Adrenal gland (tissue), 9 donors: ENCODE measurements at regions not wholly inside any gene's neighbourhood (a gene's known extent, or its start where the extent isn't known, plus 50 kb on each side); places are given as distances from the start of the nearest gene placed in this dataset.
"Not testable (repeated sequence)": the region's sequence is repeated elsewhere in the genome, so short reads cannot be mapped to it uniquely, and the experiment has no call there.

Experiments
- DNase-seq, 7 donors: peaks; one replicate each; pipeline ENCODE4 v3.0.0-alpha.2; 2019 to 2020
- H3K27ac ChIP-seq, 5 donors: fragments of 200-600 bp; sonication (generic) in 4 of 5; 1 replicate in 3 of 5; 2 replicates in 2 of 5; pipeline versions ENCODE4 v1.5.1 to v1.8.0; 2016 to 2020; ENCODE audit warnings: mild to moderate bottlenecking in 1 of 5
- H3K27me3 ChIP-seq: fragments of 200-600 bp; 2 replicates; pipeline ENCODE4 v1.8.0; 2021
- H3K36me3 ChIP-seq, 2 donors: fragments of 200-600 bp; replicated peaks in 1 of 2; 1 replicate in 1 of 2; 2 replicates in 1 of 2; pipeline versions ENCODE4 v1.5.1 to v1.8.0; 2018 to 2022
- H3K4me1 ChIP-seq, 2 donors: fragments of 200-600 bp; replicated peaks in 1 of 2; 1 replicate in 1 of 2; 2 replicates in 1 of 2; pipeline versions ENCODE4 v1.5.1 to v1.8.0; 2018 to 2021
- H3K4me3 ChIP-seq, 4 donors: fragments of 200-600 bp; sonication (generic) in 3 of 4; one replicate each; pipeline ENCODE4 v1.5.1; 2016 to 2018
- H3K9me3 ChIP-seq, 3 donors: fragments of 200-600 bp; sonication (generic) in 1 of 3; replicated peaks in 1 of 3; 1 replicate in 2 of 3; 2 replicates in 1 of 3; pipeline versions ENCODE4 v1.5.1 to v1.8.0; 2016 to 2021
- POLR2A ChIP-seq, 2 donors: fragments of 450-650 bp; IDR thresholded peaks; one replicate each; pipeline ENCODE4 v1.6.1; 2017; ENCODE audit warnings: antibody characterized with exemption in 2 of 2, mild to moderate bottlenecking in 2 of 2, moderate library complexity in 1 of 2
- WGBS, 4 donors: extraction: QIAGEN DNeasy Blood & Tissue Kit in 2 of 4; methylation state at CpG; one replicate each; pipeline versions ENCODE4 v1.1.5 to v1.1.7; 2013 to 2017; 5-methylcytosine and 5-hydroxymethylcytosine counted together
- intact Hi-C, 2 donors: fragments of 100-400 bp; cut with DNase I; formaldehyde crosslinking; loops; one replicate each; pipeline versions ENCODE4 v1.14.1 to v1.15.0; 2022 to 2023
- TF ChIP-seq, protein P1 (sequence below), 6 experiments: fragments of 450-650 bp in 4 of 6; fragments of 200-600 bp in 2 of 6; sonication (generic) in 1 of 6; IDR thresholded peaks; 1 replicate in 5 of 6; 2 replicates in 1 of 6; pipeline versions ENCODE4 v1.5.1 to v1.8.0; 2016 to 2021; ENCODE audit warnings: antibody characterized with exemption in 6 of 6, mild to moderate bottlenecking in 2 of 6, moderate library complexity in 1 of 6
- donor health status: healthy with polysubstance abuse.
- donor health status: Bipolar disorder and iron deficiency.
- donor health status: DM: yes; HTN: yes; CAD: no.
- donor health status: DM: no; HTN: no; CAD: no.
- donor health status: DM: no; HTN: no; CAD: no.

GRCh38 chr9:74073897-74074296, 423.2 kb upstream of the RORB start:
- Histone ChIP-seq H3K27me3 (no peaks in the 10 kb centered on the region), H3K9me3 (no peaks in the 10 kb centered on the region), H3K36me3 (no peaks in the 10 kb centered on the region), H3K27ac (no peak overlapping the region), H3K4me3 (no peak overlapping the region), H3K4me1 (no peaks in the 10 kb centered on the region)
- TF ChIP-seq, protein P1, sequence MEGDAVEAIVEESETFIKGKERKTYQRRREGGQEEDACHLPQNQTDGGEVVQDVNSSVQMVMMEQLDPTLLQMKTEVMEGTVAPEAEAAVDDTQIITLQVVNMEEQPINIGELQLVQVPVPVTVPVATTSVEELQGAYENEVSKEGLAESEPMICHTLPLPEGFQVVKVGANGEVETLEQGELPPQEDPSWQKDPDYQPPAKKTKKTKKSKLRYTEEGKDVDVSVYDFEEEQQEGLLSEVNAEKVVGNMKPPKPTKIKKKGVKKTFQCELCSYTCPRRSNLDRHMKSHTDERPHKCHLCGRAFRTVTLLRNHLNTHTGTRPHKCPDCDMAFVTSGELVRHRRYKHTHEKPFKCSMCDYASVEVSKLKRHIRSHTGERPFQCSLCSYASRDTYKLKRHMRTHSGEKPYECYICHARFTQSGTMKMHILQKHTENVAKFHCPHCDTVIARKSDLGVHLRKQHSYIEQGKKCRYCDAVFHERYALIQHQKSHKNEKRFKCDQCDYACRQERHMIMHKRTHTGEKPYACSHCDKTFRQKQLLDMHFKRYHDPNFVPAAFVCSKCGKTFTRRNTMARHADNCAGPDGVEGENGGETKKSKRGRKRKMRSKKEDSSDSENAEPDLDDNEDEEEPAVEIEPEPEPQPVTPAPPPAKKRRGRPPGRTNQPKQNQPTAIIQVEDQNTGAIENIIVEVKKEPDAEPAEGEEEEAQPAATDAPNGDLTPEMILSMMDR (IDR thresholded peaks at IDR 0.05) = no peak
- no peak for TF ChIP-seq POLR2A (IDR thresholded peaks at IDR 0.05)
- 80 to 93% (median 87%) methylated on average over 2 to 7 of the region's 7 CpGs for WGBS, 4 donors
- DNase-seq = no peak
- intact Hi-C loops = no loop called here

DNA sequence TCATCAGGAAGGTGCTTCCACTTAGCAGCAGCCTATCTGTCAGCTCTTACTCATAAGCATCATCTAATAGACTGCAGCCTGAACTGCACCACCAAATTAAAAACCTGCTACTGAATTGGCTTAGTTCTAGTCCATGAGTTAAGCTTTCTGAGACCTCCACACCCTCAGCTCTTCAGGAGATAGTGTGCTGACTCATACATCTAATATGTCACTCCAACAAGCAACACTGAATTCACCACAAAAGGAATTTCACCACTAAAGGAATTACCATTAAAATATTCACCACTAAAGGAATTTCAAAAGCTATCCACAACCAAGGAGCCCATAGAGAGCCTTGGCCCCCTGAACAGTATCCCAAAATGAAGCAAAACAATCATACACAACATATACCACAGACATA, 418.5 kb upstream of the RORB start:
- no peak for DNase-seq
- Histone ChIP-seq H3K36me3 (no peaks in the 10 kb centered on the region), H3K9me3 (no peaks in the 10 kb centered on the region), H3K27me3 (no peaks in the 10 kb centered on the region), H3K4me1 (no peaks in the 10 kb centered on the region), H3K4me3 (no peak overlapping the region), H3K27ac (no peak overlapping the region)
- intact Hi-C loops = no loop called here
- TF ChIP-seq, protein P1 (IDR thresholded peaks at IDR 0.05) = no peak
- TF ChIP-seq POLR2A (IDR thresholded peaks at IDR 0.05) = no peak

DNA sequence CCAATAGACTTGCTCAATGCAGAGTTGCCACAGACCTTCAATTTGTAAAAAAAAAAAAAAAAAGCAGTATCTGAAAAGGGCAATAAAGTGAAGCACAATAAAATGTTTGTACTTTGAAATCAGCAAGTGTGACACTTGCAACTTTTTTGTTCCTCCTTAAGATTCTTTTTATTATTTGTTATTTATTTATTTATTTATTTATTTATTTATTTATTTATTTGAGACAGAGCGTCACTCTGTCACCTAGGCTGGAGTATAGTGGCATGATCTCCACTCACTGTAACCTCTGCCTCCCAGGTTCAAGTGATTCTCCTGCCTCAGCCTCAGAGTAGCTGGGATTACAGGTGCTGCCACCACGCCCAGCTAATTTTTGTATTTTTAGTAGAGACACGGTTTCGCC, 416.5 kb upstream of the RORB start:
- H3K27ac ChIP-seq, H3K36me3 ChIP-seq, H3K9me3 ChIP-seq, H3K27me3 ChIP-seq, H3K4me3 ChIP-seq, DNase-seq, intact Hi-C loops, H3K4me1 ChIP-seq: not testable (repeated sequence)
- 88 to 94% (median 92%) methylated on average over 4 of the region's 4 CpGs for WGBS, 4 donors

DNA sequence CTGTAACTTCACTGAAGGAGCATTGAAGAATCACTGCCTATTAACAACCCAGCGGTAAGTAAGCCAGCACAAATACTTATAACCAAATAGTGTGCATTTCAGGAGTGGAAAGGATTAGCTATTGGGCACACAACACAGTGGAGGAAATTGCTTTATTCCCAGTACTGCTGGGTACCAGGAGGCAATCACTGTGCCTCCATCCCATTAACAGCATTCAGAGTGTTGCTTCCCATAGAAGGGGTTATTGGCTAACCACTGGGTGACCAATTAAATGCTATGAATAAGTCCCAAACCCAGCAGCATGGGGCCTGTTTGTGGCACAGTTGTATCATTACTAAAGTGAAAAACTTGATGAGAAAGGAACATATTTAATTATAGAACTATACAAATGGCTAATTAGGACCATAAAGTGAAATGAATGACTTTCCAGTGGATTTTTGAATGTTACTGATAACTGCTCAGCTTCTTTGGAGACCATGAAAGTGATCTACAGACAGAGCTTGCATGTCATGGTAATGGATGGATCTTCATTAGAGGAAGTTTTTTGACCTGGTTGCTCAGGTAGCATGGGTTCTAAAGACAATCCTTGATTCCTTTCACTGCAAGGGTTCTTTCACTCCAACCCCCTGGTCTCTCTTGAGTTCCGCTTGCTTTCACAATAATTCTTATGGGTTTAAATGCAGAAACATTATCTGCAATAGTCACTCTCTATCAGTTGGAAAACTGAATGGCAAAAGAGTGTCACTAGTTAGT, 413.3 kb upstream of the RORB start:
- no peaks in the 10 kb centered on the region for H3K9me3 ChIP-seq

DNA sequence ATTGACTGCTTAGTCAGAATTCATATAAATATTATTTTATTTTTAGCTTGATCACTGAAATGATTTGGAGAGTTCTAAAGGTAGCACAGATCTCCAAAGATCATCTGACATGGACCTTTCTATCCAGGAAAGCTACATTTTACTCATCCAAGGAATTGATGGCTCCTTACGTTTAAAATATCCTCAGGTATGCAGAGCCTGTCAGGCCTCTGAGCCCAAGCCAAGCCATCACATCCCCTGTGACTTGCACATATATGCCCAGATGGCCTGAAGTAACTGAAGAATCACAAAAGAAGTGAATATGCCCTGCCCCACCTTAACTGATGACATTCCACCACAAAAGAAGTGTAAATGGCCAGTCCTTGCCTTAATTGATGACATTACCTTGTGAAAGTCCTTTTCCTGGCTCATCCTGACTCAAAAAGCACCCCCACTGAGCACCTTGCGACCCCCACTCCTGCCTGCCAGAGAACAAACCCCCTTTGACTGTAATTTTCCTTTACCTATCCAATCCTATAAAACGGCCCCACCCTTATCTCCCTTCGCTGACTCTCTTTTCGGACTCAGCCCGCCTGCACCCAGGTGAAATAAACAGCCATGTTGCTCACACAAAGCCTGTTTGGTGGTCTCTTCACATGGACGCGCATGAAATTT, 411.6 kb upstream of the RORB start:
- intact Hi-C loops, H3K36me3 ChIP-seq, H3K27ac ChIP-seq, DNase-seq, H3K27me3 ChIP-seq, H3K9me3 ChIP-seq, H3K4me3 ChIP-seq, H3K4me1 ChIP-seq: not testable (repeated sequence)
- 81 to 87% (median 86%) methylated on average over 6 to 8 of the region's 8 CpGs for WGBS, 4 donors

More for the DNA sequence above, 413.3 kb upstream of the RORB start:
- H3K4me3 ChIP-seq = no peak overlapping the region
- no peaks in the 10 kb centered on the region for H3K4me1 ChIP-seq
- H3K36me3 ChIP-seq = no peaks in the 10 kb centered on the region
- TF ChIP-seq POLR2A (IDR thresholded peaks at IDR 0.05) = no peak
- TF ChIP-seq, protein P1 (IDR thresholded peaks at IDR 0.05) = no peak
- H3K27ac ChIP-seq = no peak overlapping the region
- no peak for DNase-seq
- intact Hi-C loops = no loop called here
- 74 to 92% (median 86%) methylated on average over 2 of the region's 2 CpGs for WGBS, 4 donors
- no peaks in the 10 kb centered on the region for H3K27me3 ChIP-seq

DNA sequence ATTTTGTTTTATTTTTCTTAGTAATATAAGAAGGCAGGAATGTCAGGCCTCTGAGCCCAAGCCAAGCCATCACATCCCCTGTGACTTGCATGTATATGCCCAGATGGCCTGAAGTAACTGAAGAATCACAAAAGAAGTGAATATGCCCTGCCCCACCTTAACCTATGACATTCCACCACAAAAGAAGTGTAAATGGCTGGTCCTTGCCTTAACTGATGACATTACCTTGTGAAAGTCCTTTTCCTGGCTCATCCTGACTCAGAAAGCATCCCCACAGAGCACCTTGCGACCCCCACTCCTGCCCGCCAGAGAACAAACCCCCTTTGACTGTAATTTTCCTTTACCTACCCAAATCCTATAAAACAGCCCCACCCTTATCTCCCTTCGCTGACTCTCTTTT, 406.2 kb upstream of the RORB start:
- H3K4me3 ChIP-seq, DNase-seq, H3K4me1 ChIP-seq, H3K27me3 ChIP-seq, H3K9me3 ChIP-seq, H3K36me3 ChIP-seq, H3K27ac ChIP-seq, intact Hi-C loops: not testable (repeated sequence)
- WGBS, 4 donors = 80 to 98% (median 83%) methylated on average over 2 to 3 of the region's 3 CpGs
